Common myeloid progenitor, CD34-positive (primary cell): ENCODE measurements at regions not wholly inside any gene's neighbourhood (a gene's known extent, or its start where the extent isn't known, plus 50 kb on each side); places are given as distances from the start of the nearest gene placed in this dataset.

ENCODE experiments used
- CTCF ChIA-PET: fragments of 350-600 bp; sonication (Branson Sonifier 250); formaldehyde crosslinking; loops from one replicate; lab custom pipeline; 2021; ENCODE audit warnings: antibody characterized with exemption; lab: Charles Lee
- POLR2A ChIA-PET: fragments of 350-600 bp; sonication (Branson Sonifier 250); formaldehyde crosslinking; loops from one replicate; lab custom pipeline; 2021; ENCODE audit warnings: antibody characterized with exemption; lab: Charles Lee
- DNase-seq, 3 donors: peaks; one replicate each; pipeline versions ENCODE4 v3.0.0 to v3.0.0-alpha.2; 2013
- H3K27ac ChIP-seq, 2 experiments: 1 replicate in 1 of 2; 2 replicates in 1 of 2; pipeline ENCODE4 v1.7.0; 2013; ENCODE audit warnings: inconsistent platforms in 2 of 2, low read length in 2 of 2, mild to moderate bottlenecking in 2 of 2, low read depth in 1 of 2, moderate library complexity in 1 of 2; ENCODE audit not compliant: severe bottlenecking in 2 of 2, insufficient read depth in 1 of 2, poor library complexity in 1 of 2
- H3K27me3 ChIP-seq, 5 experiments: replicated peaks in 2 of 5; 1 replicate in 3 of 5; 2 replicates in 2 of 5; pipeline versions ENCODE4 v1.6.1 to v1.7.0; 2013; ENCODE audit warnings: low read length in 4 of 5, mild to moderate bottlenecking in 2 of 5, moderate library complexity in 2 of 5, inconsistent platforms in 1 of 5; ENCODE audit not compliant: insufficient read depth in 5 of 5, control insufficient read depth in 4 of 5
- H3K36me3 ChIP-seq, 4 experiments: 1 replicate in 2 of 4; 2 replicates in 2 of 4; pipeline versions ENCODE4 v1.6.1 to v1.7.0; 2013; ENCODE audit warnings: low read length in 3 of 4, control low read depth in 1 of 4, mild to moderate bottlenecking in 1 of 4; ENCODE audit not compliant: control insufficient read depth in 4 of 4, insufficient read depth in 4 of 4
- H3K4me1 ChIP-seq, 4 experiments: 1 replicate in 3 of 4; 2 replicates in 1 of 4; pipeline versions ENCODE4 v1.6.1 to v1.7.1; 2013; ENCODE audit warnings: low read length in 3 of 4, mild to moderate bottlenecking in 3 of 4, control low read depth in 1 of 4, inconsistent platforms in 1 of 4, moderate library complexity in 1 of 4; ENCODE audit not compliant: control insufficient read depth in 4 of 4, insufficient read depth in 4 of 4; ENCODE audit errors: control extremely low read depth in 1 of 4
- H3K4me3 ChIP-seq, 7 experiments: 1 replicate in 4 of 7; 2 replicates in 3 of 7; pipeline versions ENCODE4 v1.5.1 to v1.7.0; 2013; ENCODE audit warnings: mild to moderate bottlenecking in 7 of 7, low read length in 6 of 7, moderate library complexity in 6 of 7, inconsistent platforms in 2 of 7, low read depth in 2 of 7, control low read depth in 1 of 7; ENCODE audit not compliant: insufficient read depth in 4 of 7, control insufficient read depth in 1 of 7; ENCODE audit errors: extremely low read depth in 1 of 7
- H3K9me3 ChIP-seq, 5 experiments: 1 replicate in 4 of 5; 2 replicates in 1 of 5; pipeline versions ENCODE4 v1.6.1 to v1.7.1; 2013; ENCODE audit warnings: low read length in 4 of 5, mild to moderate bottlenecking in 2 of 5, inconsistent platforms in 1 of 5, low read depth in 1 of 5, moderate library complexity in 1 of 5; ENCODE audit not compliant: control insufficient read depth in 4 of 5, insufficient read depth in 2 of 5; ENCODE audit errors: control extremely low read depth in 1 of 5
- WGBS: methylation state at CpG from one replicate; pipeline ENCODE4 v1.1.5; 2013; ENCODE audit not compliant: insufficient coverage; 5-methylcytosine and 5-hydroxymethylcytosine counted together

- H3K27ac ChIP-seq = no peak overlapping the region
- POLR2A ChIA-PET = interaction anchor here (0.6 kb wide), 1 partner anchor 499 kb away, joined by 3 read pairs; no protein-coding TSS in a partner anchor
These were observed 76.6 kb upstream of the AKIP1 start for GRCh38 chr11:8834379-8834778.

GRCh38 chr11:8838248-8838647, 72.7 kb upstream of the AKIP1 start:
- WGBS = 77% methylated on average over 6 of the region's 7 CpGs
- no peaks in the 10 kb centered on the region for H3K36me3 ChIP-seq
- no peaks in the 10 kb centered on the region for H3K27me3 ChIP-seq
- no peaks in the 10 kb centered on the region for H3K9me3 ChIP-seq
- no peak overlapping the region for H3K4me3 ChIP-seq
- no peak for DNase-seq
- H3K27ac ChIP-seq = no peak overlapping the region
- ChIA-PET CTCF (no interaction called here), POLR2A (no interaction called here)
- H3K4me1 ChIP-seq = peaks cover 0 to 7% (median 0%) of the 10 kb centered on the region in 4 experiments

More at GRCh38 chr11:8834379-8834778, 76.6 kb upstream of the AKIP1 start:
- WGBS = 95% methylated on average over 5 of the region's 5 CpGs
- DNase-seq = no peak
- H3K36me3 ChIP-seq = no peaks in the 10 kb centered on the region
- H3K4me1 ChIP-seq = peaks cover 0 to 22% (median 2%) of the 10 kb centered on the region in 4 experiments
- CTCF ChIA-PET = no interaction called here
- H3K4me3 ChIP-seq = no peak overlapping the region
- no peaks in the 10 kb centered on the region for H3K27me3 ChIP-seq
- no peaks in the 10 kb centered on the region for H3K9me3 ChIP-seq

- H3K4me1 ChIP-seq = peaks cover 0 to 3% (median 0%) of the 10 kb centered on the region in 4 experiments
- H3K27me3 ChIP-seq = no peaks in the 10 kb centered on the region
- no peaks in the 10 kb centered on the region for H3K36me3 ChIP-seq
- H3K9me3 ChIP-seq = no peaks in the 10 kb centered on the region
- ChIA-PET CTCF (interaction anchor here (0.9 kb wide), 1 partner anchor 9 kb away, joined by 3 read pairs; no protein-coding TSS in a partner anchor), POLR2A (no interaction called here)
- DNase-seq = no peak
- no peak overlapping the region for H3K27ac ChIP-seq
- no peak overlapping the region for H3K4me3 ChIP-seq
- WGBS = 0% methylated on average over 1 of the region's 1 CpG
These were observed 71.6 kb upstream of the AKIP1 start for GRCh38 chr11:8839306-8839956.

GRCh38 chr11:8839957-8840945, 70.7 kb upstream of the AKIP1 start:
- DNase-seq = no peak
- Histone ChIP-seq H3K36me3 (no peaks in the 10 kb centered on the region), H3K27ac (no peak overlapping the region), H3K4me1 (peaks cover 0 to 3% (median 0%) of the 10 kb centered on the region in 4 experiments), H3K4me3 (no peak overlapping the region), H3K9me3 (no peaks in the 10 kb centered on the region), H3K27me3 (no peaks in the 10 kb centered on the region)
- ChIA-PET POLR2A (no interaction called here), CTCF (interaction anchor here (0.9 kb wide), 1 partner anchor 10 kb away, joined by 3 read pairs; no protein-coding TSS in a partner anchor)
- WGBS = 89% methylated on average over 5 of the region's 8 CpGs

- Histone ChIP-seq H3K36me3 (no peaks in the 10 kb centered on the region), H3K4me1 (peaks cover 0 to 3% (median 0%) of the 10 kb centered on the region in 4 experiments), H3K27ac (no peak overlapping the region), H3K4me3 (no peak overlapping the region), H3K27me3 (peaks cover 0 to 4% (median 0%) of the 10 kb centered on the region in 5 experiments), H3K9me3 (no peaks in the 10 kb centered on the region)
- WGBS = 83% methylated on average over 7 of the region's 7 CpGs
- POLR2A ChIA-PET = no interaction called here
- no peak for DNase-seq
- CTCF ChIA-PET = no interaction called here
These were observed 69.1 kb upstream of the AKIP1 start for GRCh38 chr11:8841899-8842298.

GRCh38 chr11:8858808-8859207, 52.2 kb upstream of the AKIP1 start:
- POLR2A ChIA-PET = no interaction called here
- no peaks in the 10 kb centered on the region for H3K4me1 ChIP-seq
- no peak overlapping the region for H3K27ac ChIP-seq
- CTCF ChIA-PET = interaction anchor here (1.1 kb wide), 1 partner anchor 26 kb away, joined by 3 read pairs; no protein-coding TSS in a partner anchor
- 100% methylated on average over 1 of the region's 2 CpGs for WGBS
- peaks cover 0 to 3% (median 0%) of the 10 kb centered on the region in 5 experiments for H3K27me3 ChIP-seq
- H3K9me3 ChIP-seq = no peaks in the 10 kb centered on the region
- H3K36me3 ChIP-seq = no peaks in the 10 kb centered on the region
- no peak for DNase-seq
- H3K4me3 ChIP-seq = no peak overlapping the region
